IMR-90 (cell line): ENCODE measurements at regions not wholly inside any gene's neighbourhood (a gene's known extent, or its start where the extent isn't known, plus 50 kb on each side); places are given as distances from the start of the nearest gene placed in this dataset.

Source experiments
- POLR2A ChIP-seq: IDR thresholded peaks from 2 replicates; pipeline ENCODE4 v1.6.1; 2012; ENCODE audit warnings: mild to moderate bottlenecking, low read depth, low read length
- TF ChIP-seq, protein P1 (sequence below): conservative IDR thresholded peaks from 2 replicates; pipeline ENCODE4 v1.5.1; 2012; ENCODE audit warnings: mild to moderate bottlenecking, low read depth, low read length, improper control_type of control experiment

DNA sequence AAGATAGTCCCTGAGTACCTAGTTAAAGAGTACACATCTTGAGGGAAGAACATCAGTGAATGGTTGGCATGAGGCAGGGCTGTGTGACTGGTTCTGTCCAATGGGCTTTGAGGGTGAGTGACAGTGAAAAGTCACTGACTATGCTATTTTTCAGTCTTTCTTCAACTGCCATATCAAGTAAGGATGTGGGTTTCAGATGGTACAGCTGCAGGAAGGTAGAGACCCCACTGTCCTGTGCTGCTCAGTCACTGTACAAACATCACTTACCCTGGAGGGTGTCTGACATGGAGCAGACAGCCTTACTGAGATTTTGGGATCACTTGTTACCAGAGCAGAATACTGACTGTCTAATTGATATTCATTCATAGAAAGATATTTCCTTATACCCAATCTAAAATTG is 115.3 kb upstream of the ASCC3 start:
- TF ChIP-seq, protein P1, sequence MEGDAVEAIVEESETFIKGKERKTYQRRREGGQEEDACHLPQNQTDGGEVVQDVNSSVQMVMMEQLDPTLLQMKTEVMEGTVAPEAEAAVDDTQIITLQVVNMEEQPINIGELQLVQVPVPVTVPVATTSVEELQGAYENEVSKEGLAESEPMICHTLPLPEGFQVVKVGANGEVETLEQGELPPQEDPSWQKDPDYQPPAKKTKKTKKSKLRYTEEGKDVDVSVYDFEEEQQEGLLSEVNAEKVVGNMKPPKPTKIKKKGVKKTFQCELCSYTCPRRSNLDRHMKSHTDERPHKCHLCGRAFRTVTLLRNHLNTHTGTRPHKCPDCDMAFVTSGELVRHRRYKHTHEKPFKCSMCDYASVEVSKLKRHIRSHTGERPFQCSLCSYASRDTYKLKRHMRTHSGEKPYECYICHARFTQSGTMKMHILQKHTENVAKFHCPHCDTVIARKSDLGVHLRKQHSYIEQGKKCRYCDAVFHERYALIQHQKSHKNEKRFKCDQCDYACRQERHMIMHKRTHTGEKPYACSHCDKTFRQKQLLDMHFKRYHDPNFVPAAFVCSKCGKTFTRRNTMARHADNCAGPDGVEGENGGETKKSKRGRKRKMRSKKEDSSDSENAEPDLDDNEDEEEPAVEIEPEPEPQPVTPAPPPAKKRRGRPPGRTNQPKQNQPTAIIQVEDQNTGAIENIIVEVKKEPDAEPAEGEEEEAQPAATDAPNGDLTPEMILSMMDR, result no peak
- no peak for TF ChIP-seq POLR2A
